ENCODE measurements at regions not wholly inside any gene's neighbourhood (a gene's known extent, or its start where the extent isn't known, plus 50 kb on each side); places are given as distances from the start of the nearest gene placed in this dataset.
A peak's percentile ranks its signal among the peaks of the same experiment; 100 is the strongest.

GRCh38 chr4:38310446-38311043, 350.3 kb downstream of the PTTG2 start:
- FAIRE-seq: no peak
- no peak for DNase-seq (ENCODE audit: low spot score)

DNA sequence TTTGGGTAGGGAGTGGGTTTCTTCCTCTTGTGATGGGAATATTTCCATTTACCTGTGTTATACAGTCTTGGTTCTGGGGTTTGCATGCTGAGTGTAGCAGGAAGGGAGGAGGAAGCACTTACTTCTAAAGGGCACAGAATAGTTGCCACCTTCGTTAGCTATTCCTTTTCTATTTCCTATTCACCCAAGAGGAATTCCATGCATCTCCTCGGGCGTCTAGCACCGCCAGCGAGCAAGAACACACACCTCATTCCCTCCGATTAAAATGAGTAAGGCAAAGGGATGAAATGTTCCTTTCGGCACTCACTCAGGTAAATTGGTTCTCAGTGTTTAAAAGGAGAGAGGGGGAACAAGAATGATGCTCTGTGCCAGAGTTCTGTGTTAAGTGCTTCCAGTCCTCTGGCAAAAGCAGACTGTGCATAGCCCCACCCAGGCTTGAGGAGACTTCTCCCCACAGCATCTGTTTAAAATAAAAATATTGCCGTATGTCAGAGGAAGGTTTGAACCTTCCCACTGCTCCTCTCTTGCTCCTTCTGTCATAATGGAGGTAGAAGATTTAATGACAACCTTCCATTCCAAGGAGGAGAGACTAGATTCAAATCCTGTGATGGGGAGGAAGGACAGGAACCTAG, 351.4 kb downstream of the PTTG2 start:
- no peak for DNase-seq (ENCODE audit: low spot score)
- FAIRE-seq: no peak

DNA sequence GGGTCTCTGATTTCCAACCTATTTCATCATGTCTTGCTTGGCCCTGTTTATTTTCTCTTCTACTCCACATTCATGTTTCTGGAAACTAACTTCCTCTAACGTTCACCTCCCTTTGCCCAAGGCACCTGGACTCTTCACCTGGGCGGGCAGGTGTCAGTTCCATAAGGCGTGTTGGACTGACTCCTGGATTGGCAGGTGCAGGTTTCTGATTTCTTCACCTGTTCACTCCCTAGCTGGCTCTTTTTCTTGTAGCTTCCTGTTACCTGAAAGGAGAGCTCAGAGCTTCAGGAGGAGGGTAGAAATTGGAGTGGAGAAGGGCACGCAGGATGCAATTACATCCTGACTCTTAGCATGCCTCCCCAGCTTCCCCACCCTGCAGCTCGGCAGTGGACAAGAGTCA, 350.8 kb upstream of the KLF3 start:
- DNase-seq (ENCODE audit: low spot score): no peak

DNA sequence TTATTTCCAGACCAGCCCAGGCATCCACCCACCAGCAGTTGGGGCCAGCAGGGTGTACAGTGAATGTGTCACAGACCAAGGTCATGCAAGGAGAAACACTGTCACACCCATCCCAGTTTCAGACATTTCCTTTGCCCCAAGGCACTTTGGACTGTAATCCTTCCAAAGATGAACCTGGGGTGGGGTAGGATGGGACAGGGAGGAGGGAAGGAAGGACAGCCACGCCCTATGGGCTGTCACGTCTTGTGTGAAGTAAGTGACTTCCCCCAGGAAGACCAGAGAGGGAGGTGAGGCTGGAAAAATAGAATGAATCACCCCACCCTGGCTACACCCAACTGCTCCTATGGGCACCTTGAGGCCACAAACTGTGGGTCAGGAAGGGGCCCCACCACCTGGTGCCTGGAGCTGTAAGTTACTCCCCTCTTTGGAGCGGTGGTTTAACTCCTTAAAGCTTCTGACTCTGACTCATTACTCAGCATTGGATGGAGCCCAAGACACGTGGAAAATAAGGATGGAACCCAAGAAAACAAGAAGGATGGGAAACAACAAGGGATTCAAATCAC, 349.9 kb upstream of the KLF3 start:
- no peak for FAIRE-seq

More for the DNA sequence above, 350.8 kb upstream of the KLF3 start:
- FAIRE-seq: no peak

DNA sequence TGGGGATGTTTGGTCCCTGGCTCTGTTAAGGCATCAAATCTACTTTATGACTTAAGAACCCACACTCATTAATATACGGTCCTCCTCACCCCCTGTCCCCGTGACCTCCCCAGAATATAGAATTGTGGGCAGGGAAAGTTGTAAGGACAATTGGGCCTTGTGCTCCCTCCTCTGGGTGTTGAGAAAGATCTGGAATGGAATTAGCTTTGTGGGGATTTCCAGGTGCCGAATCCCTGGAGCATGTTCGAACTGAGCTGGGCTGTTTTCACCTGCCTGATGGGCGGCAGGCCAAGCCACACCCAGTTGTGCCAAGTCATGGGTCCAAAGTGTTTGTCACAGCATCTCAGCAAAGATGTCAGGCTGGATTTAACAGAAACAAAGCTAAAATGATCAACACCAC, 349.3 kb upstream of the KLF3 start:
- no peak for DNase-seq (ENCODE audit: low spot score)

More for the DNA sequence above, 349.9 kb upstream of the KLF3 start:
- peak; percentile 31 for DNase-seq (ENCODE audit: low spot score)

DNA sequence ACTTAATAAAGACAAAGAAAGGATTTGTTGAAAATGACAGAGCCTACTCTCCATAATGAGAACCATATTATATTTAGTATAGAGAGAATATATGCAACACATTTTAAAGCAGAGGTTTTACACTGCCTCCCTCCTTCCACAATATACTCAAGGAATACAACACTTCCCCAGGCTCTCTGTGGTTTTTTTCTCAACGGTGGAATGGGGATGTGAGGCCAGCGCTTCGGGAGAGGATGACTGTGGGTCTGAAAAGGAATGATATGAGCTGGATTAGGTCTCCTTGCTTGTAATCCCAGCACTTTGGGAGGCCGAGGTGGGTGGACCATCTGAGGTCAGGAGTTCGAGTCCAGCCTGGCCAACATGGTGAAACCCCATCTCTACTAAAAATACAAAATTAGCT, 348.7 kb upstream of the KLF3 start:
- FAIRE-seq (no peak), DNase-seq (ENCODE audit: low spot score) (no peak)

More for the DNA sequence above, 349.3 kb upstream of the KLF3 start:
- no peak for FAIRE-seq

DNA sequence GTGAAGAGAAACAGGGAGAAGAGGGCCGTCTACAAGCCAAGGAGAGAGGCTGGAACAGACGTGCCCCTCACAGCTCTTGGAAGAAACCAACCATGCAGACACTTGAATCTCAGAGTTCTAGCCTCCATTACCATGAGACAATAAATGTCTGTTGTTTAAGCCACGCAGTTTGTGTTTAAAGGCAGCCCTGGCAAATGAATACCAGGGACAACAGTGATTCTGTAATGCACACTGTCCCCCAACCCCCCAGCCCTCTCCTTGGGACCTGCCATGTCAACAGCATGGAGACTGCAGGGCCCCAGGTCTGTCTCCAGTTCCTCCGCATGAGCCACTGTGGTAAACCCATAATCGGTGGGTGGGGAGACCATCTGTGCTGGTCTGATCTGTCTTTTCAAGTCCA, 348.0 kb upstream of the KLF3 start:
- DNase-seq (ENCODE audit: low spot score) (no peak), FAIRE-seq (no peak)

GRCh38 chr4:38317041-38317674, 346.8 kb upstream of the KLF3 start:
- FAIRE-seq: no peak

GRCh38 chr4:38318737-38319455, 345.1 kb upstream of the KLF3 start:
- peak; percentile 81 for FAIRE-seq
- peak; percentile 78 for DNase-seq (ENCODE audit: low spot score)

More at GRCh38 chr4:38317041-38317674, 346.8 kb upstream of the KLF3 start:
- DNase-seq (ENCODE audit: low spot score): no peak

GRCh38 chr4:38319456-38320342, 344.3 kb upstream of the KLF3 start:
- DNase-seq (ENCODE audit: low spot score) (peak; percentile 49), FAIRE-seq (no peak)

DNA sequence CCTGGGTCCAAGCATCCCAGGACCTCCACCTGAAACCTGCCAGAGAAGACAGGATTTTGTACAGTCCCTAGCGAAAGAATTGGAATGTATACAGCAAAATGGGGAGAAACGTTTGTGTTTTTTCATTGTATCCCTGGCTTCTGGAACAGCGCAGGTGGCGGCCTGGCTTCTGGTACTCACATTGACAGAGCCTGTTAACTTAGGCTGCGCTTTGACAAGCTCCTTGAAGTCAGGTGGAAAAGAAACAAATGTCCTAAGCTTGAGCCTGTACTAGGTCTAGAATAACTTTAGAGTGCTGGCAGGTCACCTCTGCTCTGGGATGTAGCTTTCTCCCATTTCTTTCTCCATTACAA, 343.7 kb upstream of the KLF3 start:
- FAIRE-seq: no peak

GRCh38 chr4:38320833-38321232, 343.2 kb upstream of the KLF3 start:
- no peak for FAIRE-seq
- DNase-seq (ENCODE audit: low spot score): no peak

More for the DNA sequence above, 343.7 kb upstream of the KLF3 start:
- no peak for DNase-seq (ENCODE audit: low spot score)

DNA sequence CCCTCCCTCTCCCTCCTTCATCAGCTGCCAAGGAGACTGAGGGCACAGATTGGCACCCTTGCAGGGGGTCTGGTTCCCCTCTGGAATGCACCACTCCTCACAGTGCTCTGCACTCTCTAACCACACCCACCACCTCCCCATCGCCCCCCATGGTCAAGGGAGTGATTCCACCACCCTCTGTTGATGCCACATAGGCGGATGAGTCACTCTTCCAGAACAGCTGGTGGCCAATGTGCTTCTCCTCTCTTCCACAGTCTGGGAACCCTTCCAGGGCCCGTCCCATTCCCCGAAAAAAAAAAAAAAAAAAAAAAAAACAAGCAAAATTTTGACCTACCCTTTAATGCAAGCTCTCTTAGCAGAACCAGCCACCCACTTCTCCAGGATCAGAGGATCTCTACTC, 341.3 kb upstream of the KLF3 start:
- FAIRE-seq (no peak), DNase-seq (ENCODE audit: low spot score) (peak; percentile 37)

- FAIRE-seq (no peak), DNase-seq (ENCODE audit: low spot score) (no peak)
These were observed 340.8 kb upstream of the KLF3 start for GRCh38 chr4:38323141-38323641.

GRCh38 chr4:38324861-38325628, 339.0 kb upstream of the KLF3 start:
- no peak for DNase-seq (ENCODE audit: low spot score)
- FAIRE-seq: no peak

- no peak for DNase-seq (ENCODE audit: low spot score)
- no peak for FAIRE-seq
These were observed 338.4 kb upstream of the KLF3 start for GRCh38 chr4:38325629-38325913.

DNA sequence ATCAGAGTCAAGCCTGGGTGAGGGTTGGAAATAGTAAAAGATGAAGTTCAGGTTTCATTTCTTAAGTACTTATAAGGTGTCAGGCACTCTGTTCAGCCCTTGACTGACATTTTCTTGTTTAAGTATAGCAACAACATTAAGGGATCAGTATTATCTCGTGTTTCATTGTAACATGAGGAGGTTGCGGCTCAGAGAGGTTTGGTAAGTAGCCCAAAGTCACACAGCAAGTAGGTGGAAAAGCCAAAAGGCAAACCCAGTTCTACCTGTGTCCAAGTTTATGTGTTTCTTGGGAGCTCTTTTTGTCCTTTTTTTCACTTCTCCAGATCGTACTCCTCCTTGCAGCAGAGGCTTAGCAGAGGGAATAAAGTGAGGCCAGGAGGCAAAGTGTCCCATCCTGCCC, 337.5 kb upstream of the KLF3 start:
- FAIRE-seq (no peak), DNase-seq (ENCODE audit: low spot score) (no peak)

GRCh38 chr4:38327174-38327573, 336.8 kb upstream of the KLF3 start:
- FAIRE-seq: no peak
- DNase-seq (ENCODE audit: low spot score): no peak

GRCh38 chr4:38328989-38329729, 334.8 kb upstream of the KLF3 start:
- FAIRE-seq (no peak), DNase-seq (ENCODE audit: low spot score) (no peak)
